IPS DF 19.7 (cell line): ENCODE measurements at regions not wholly inside any gene's neighbourhood (a gene's known extent, or its start where the extent isn't known, plus 50 kb on each side); places are given as distances from the start of the nearest gene placed in this dataset.

ENCODE experiments used
- DNase-seq: peaks from one replicate; pipeline ENCODE4 v3.0.0-alpha.2; 2013; ENCODE audit warnings: low read depth, low spot score

DNA sequence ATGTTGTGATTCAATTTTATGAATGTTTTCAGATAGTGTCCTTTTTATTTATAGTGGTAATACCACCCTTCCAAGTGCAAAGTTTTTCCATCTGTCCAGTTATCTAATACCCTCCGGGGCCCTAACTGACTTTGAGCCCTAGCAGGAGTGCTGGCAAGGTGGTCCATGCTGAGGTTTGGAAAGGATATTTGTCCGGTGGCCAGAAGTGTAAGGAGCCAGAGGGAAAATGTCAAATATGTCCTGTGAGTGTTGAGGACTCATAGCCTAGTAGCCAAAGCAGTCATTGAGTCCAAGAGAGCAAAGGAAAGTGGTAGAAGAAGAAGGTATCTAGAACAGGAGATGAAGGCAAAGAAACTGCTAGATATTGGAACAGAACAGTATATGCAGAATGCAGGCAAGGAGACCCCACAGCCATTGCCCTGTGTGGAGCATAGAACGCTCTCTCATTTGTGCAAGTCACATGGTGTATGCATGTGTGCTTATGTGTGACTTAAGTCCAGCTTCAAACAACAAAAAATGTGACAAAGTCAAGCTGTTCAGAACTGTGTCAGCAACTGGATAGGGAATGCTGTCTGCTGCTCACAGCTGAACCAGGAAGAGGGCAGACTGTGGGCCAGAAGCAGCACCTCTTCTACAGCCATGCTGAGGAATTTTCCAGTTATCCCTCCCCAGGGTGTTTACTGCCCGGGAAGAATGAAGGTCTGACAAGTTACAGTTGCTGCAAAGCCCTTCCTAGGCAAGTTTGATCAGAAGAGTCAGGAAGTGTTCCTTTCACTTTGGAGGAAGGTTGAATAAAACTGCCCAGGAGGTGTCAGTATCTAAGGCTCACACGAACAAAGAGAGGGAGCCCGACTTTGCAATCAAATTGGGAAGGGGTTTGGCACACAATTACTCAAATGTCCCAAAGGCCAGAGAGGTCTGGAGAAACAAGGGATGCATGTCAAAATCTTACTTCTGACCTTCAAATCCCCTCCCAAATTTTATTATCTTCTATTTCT lies 463.3 kb upstream of the DMAC1 start:
- DNase-seq = no peak

DNA sequence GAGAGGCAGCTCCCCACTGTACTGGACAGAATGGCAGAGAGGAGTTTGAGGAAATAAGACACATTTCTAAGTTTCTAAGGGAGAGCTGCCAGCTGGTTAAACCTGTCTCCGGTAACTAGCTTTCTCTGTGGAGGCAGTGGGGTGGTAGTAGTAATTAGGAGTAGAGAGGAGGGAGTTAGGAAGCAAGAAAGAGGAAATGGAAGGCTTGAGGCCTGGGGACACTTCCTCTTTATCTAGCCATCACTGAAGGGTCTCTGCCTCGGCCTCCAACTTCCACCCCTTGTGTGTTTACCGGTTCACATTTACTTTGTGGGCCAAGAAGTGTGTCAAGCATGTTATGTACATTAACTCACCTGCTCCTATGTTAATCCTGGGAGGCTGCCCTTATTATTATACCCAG lies 462.2 kb upstream of the DMAC1 start:
- DNase-seq = no peak

DNA sequence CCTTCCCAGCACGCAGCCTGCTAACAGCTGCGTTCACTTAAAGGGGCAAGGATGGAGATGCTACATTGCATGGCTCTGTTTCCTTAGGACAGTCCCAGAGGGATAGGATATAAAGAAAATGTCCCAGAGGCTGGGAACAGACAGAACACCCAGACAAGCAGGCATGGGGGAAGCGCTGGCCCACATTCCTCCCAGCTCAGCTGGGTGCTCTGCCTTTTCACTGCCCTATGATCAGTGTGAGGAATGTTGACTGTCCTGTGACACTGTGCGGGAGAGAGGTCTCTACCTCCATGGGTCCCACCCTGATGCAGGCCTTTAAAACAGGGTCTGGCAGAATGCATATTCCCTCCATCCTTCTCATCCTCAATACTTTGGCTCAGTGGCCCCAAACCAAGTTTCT lies 459.4 kb upstream of the DMAC1 start:
- no peak for DNase-seq

DNA sequence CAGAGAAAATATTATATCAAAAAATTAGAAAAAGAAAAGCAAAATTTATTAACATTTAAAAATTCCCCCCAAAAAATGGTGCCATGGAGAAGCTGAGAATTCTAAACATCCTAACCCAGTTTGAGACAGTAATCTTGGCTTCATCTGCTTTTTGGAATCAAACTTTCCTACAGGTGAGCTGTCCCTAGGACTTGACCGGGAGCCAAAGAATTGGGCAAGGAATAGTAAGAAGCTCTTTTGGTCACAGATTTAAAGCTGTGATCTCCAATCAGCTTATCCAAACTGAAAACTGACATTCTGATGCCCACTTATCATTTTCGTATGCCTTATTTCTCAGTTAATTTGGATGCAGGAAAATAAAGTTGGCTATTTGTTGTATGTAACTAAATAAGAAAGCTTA lies 457.3 kb upstream of the DMAC1 start:
- no peak for DNase-seq

DNA sequence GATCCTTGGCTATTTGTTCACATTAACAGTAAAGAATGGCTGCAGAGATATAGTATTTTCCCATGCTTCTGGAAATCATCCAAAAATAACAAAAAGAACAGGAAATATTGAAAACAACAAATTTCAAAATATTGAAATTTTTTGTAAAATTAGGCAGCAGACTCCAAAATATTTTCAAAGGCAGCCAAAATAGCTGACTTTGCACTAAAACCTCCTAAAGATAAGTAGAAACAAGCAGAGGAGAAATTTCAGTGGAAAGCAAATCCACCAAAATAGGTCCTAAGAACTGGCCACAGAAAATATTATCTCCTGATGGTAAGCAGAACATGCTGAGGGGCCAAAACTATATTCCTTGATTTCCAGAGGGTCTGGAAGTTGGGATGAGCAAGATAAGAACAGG lies 456.3 kb upstream of the DMAC1 start:
- no peak for DNase-seq

DNA sequence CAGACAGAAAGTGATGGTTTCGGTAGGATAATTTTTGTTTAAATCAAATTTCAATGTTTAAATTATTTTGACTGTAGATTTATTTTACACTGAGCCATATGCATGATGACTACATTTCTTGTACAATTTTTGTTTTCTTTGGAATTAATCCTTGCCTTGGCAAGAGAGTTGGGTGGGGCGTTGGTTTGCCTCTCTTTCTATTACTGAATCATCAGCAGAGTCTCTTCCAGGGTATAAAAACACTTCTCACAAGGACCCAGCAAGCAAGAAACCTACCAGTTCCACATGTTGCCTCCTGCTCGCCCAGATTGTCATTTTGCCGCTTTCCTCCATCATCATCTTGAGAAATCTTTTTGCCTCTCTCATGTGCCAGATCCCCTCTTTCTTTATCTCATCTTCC lies 455.0 kb upstream of the DMAC1 start:
- no peak for DNase-seq

DNA sequence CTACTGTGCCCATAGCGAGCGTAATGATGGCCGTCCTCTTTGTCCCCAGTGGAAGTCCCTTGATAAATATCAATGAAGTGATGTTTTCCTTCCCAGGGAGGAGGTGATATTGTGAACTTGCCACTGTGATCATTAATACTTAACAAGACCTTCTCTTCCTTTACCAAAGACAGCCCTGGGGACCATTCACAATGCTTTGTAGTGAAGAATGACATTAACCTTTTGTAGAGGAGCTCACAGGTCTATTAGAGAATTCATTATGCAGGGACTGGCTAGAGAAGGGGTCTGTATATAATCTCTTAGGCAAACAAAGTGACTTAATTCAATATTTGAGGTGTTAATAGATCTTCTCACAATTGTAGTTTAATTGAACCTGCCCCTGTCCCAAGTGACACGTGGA lies 452.9 kb upstream of the DMAC1 start:
- no peak for DNase-seq

DNA sequence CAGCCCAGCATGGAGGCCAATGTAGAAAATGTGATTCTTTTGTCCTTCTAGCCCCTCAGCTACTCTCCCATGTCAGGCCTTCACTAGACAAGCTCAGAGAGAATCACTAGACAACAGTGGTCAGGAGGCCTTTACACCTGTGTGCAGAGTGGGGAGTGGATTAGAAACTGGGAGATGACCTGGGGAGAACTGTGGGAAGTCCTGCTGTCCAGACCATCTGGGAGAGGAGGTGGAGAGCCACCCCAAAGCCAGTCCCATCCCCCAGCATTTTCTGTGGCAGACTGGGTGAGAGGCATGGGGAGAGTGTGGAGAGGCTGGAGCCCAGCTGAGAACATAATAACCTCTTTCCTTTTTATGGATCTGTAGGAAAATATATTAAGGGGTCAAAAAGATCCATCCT lies 452.0 kb upstream of the DMAC1 start:
- DNase-seq = no peak

DNA sequence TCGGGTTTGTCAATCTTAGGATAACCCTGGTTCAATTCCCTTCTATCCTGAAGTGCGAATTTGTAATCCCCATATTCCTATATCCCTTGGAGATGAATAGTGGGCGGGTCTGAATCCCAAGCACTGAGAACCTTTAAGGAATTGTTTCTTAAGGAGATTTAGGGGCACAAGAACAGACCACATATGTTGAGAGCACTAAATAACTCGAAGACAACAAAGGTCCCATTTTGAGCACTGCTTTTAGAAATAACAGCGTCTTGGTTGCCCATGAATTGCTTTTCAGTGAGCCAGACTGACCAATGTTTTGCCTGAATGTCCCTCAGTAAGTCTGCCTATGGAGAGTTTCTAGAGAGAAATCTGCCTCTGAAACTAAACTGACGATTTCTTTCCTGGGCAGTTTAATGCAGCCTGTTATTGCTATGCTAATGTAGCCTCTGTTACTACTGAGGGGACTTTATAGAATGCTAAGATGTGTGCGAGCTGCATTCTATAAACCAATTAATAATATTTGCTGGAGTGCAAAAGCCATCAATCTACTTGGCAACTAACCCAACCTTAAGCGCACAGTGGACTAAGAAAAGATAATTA lies 445.0 kb upstream of the DMAC1 start:
- no peak for DNase-seq

DNA sequence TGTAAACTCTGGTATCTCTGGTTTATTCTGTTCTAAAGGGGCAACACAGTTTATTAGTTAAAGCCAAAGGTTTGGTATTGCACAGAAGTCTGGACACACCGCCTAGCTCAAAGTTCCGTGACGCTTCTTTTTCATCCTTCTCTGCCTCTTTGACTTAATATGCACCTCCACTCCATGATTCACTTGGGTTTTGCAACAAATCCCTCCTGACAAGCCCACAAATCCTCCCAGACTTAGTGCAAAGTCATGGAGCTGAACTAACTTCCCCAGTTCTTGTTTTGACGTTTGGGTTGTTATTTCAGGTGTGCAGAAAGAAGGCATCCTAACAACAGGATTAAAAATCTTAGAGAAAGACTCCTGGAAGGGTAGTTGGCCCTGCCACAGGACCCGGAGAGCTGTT lies 441.6 kb upstream of the DMAC1 start:
- DNase-seq = no peak

DNA sequence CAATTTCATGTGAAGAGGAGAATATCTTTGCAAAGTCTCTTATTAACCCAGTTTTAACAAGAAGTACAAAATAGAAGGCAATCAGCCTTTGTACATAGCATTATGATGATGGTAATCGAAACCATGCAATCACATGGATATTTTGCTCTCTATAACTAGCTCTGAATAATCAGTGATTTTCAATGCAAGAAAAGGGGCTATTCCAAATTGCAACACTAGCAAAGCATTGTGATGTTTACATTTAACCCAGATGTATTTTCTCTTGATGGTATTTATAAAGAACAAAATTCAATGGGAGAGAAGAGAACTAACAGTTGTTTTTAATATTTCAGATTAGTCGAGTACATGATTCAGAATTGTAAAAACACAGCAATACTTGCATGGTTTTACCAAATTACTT lies 437.5 kb upstream of the DMAC1 start:
- no peak for DNase-seq

DNA sequence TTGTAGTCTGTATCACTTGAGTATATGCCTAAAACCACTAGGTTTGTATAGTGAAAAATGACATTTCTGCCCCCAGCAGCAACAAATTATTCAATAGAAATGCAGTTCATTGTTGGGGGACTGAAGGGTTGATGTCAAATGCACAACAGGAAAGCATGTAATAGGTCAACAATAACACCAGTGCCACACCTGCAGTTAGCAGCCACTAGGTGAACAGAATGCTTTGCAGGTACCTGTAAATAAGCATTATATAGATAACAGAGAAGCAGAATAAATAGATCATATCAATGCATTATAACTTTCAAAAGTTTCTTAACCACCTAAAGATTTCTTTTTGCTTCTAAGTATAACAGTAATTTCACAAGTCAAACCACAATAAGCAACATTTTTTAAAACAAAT lies 435.9 kb upstream of the DMAC1 start:
- DNase-seq = no peak

DNA sequence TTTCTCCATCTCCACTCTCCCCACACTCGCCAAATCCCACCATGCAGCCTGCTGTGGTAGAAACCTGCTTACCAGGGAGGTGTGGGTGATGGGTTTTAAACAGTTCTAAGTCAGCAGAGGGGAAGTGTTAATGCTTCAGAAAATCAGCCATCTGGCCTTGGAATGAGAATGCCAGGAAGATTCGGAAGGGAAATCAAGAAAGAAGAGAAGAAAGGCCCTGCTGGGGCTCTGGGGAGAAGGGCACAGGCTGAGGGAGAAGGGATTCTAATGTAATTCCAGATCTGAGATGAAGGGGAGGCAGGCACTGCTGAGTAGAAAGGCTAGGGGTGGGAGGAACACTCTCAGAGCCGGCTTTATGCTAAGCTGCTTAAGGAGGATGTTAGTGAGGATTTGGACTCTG lies 434.7 kb upstream of the DMAC1 start:
- DNase-seq = peak; percentile 20

DNA sequence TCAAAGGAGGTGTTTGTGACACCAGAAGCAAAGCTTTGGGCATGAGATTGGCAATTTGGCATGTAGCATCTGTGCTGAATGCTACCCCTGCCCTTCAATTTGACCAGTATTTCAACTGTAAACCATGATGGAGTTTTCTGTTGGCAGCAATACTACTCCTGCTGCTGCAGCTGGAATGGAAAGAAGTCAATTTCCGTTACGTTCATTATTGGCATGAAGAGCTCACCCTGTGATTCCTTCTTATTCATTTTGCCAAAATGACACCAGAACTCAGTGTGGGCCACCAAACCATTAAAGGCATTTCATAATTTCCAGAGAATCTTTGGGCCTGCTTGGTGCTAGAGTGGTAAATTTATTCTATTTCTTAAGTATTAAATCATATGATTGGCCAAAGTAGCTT lies 433.1 kb upstream of the DMAC1 start:
- no peak for DNase-seq

DNA sequence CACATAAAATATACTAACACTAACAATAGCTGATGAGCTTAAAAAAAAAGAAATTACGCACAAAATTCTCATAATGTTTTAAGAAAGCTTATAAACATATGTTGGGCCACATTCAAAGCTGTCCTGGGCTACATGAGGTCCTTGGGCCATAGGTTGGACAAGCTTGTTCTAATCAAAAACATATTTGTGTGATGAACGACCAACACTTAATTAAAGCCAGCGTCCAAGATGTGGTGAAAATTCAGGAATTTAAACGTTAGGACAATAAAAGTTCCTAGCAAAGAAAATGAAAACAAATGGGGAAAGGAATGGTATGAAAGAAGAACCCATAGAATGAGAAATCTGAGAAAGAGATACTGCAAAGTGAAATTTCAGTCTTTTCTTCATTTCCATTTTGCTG lies 429.6 kb upstream of the DMAC1 start:
- DNase-seq = no peak

DNA sequence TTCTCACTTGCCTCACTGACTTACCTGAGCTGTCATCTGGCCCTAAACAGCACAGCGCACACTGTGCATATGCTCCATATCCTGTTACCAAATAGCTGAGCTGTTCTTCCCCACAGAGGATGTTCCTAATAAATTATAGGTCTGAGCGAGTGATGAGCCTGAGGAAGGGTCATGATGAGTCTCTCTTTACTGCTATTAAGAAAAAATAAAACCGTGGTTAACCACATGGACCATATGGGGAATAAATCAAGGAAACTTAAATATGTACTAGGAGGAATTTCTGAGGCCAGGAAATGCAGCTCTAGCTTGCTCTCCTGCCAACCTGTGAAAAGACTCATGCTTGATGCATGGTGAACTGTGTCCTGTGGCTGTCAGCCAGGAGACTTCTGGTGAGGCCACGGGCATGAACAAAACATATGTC lies 424.8 kb upstream of the DMAC1 start:
- DNase-seq = no peak

DNA sequence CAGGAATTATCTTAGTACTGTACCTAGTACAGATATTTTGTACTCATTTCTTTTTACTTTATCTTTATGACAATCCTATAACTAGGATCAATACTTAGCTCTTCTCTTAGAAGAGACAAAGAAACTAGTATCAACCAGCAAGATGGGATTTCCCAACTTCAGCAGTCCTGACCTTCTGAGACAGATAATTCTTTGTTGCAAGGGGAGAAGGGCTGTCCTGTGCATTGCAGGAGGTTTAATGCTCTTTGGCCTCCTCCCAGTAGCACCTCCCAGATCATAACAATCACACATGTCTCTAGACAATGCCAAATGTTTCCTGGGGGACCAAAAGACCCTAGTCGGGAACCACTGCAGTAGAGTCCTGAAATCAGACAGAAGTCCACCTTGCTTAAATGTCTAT lies 424.3 kb upstream of the DMAC1 start:
- DNase-seq = no peak

DNA sequence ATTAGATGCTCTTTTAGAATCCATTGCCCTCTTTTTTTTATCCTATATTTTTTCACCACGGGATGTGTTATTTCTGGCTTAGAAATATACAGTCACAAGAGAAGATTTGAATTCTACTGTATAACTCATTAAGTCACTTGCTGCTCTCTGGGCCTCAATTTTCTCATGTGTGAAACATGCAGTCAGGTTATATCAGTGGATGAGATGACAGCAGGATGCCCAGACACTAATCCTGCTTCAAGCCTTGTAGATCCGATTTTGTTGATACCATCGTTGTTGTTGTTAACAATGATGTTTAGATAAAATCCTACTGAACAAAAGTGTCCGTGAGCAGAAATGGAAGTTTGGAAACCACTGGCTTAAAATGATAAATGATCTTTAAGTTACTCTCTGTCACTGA lies 421.9 kb upstream of the DMAC1 start:
- DNase-seq = no peak

DNA sequence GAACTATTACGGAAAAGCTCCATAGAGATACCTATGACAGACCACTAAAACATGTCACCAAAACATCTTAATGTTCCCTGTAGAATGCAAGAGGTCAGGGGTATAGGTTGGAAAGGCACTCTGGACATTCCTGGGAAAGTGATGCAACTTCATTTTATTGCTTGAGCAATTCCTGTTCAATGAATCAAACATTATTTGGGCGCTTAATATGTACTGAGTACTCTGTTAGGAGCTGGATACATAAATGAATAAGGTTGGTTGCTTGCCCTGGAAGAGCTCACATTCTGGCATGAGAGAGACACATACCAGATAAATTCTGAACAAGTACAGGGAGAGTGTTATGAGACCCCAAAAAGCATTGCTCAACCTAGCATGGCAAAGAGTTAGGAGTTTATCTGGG lies 408.9 kb upstream of the DMAC1 start:
- no peak for DNase-seq

DNA sequence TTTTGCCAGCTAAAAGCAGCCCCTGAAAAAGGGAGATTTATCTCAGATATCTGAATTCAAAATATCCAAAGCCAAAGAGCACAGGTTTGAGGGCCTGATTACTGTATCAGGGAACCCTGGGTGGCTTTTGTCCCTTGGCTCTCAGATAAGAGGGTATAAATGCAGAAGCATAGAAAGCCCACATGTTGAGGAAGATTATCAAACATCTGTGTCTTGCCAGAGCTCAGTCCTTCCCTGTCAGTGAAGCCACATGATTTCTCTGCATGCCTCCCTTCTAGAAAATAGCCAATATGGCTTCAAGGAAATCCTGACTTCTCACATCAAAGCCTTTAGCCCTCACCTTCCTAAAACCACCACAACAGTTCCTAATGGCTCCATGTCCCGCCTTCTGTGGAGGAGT lies 408.0 kb upstream of the DMAC1 start:
- DNase-seq = no peak

DNA sequence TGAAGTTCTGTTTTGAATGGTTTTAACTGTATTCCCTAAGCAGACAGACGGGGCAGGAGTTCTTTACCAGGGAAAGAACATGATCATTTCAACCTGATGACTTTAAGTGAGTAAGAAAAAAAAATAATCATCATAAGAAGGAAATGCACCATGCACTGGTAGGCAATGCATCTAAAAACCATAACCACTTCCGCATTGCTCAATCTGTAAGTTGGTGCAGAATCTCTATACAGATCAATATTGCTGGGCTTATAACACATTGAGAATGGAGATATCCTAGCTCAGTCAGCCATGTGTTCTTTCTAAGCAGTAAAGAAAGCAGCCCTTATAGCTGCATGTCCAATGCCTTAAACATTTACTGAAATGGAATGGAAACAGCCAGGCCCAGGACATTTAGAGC lies 407.1 kb upstream of the DMAC1 start:
- DNase-seq = no peak

DNA sequence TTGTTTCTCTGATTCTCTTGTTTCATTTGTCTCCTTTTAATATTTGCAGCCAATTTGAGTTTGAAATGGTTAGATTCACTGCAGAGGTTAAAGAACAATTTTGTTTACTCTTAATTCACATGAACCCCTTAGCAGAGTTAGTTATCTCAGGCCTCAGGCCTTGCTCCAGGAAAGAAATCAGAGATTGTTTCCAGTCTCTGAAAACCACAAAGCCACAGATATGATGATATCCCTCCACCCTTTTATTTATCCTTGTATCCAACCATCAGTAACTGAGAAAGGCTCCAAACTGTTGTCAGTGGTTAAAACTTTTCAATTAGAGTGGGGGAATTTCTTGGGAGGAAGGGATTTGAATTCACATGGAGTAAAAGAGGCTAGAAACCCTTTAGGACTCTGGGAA lies 406.0 kb upstream of the DMAC1 start:
- DNase-seq = no peak

DNA sequence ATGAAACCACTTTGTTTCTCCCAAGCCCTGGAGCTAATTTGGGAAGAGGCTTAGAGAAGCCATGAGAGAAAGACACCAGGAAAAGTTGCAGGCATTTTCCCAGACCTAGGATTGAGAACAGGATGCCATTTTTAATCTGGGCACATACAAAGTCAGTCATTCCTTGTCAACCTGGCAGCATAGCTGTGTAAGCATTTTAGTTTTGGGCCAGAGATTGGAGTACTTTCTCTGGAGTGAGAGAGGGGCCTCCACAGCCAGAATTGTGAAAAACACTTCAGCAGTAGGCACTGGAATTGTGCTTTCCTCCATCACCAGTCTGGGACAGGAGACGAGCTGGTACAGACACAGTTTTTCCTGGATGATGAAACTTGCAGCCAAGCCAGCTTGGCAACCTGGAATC lies 390.3 kb upstream of the DMAC1 start:
- no peak for DNase-seq
